Activated naive CD4-positive, alpha-beta T cell treated with anti-CD3 and anti-CD28 coated beads, Interleukin-2, amount 10 ng/mL, durations not matched to agents 7 days and 5 days (primary cell): ENCODE measurements at regions not wholly inside any gene's neighbourhood (a gene's known extent, or its start where the extent isn't known, plus 50 kb on each side); places are given as distances from the start of the nearest gene placed in this dataset.

ENCODE experiments used
- CTCF ChIA-PET: fragments of 350-600 bp; sonication (Branson Sonifier 250); formaldehyde crosslinking; loops from one replicate; lab custom pipeline; 2021; ENCODE audit warnings: antibody characterized with exemption; lab: Charles Lee
- DNase-seq: peaks from one replicate; pipeline ENCODE4 v3.0.0-alpha.2; 2020
- H3K27ac Mint-ChIP-seq: one replicate; pipeline ENCODE4 v1.8.0; 2021; ENCODE audit warnings: mild to moderate bottlenecking, moderate library complexity, mixed read lengths
- H3K27me3 Mint-ChIP-seq: one replicate; pipeline ENCODE4 v1.8.0; 2021; ENCODE audit warnings: mild to moderate bottlenecking, mixed read lengths
- H3K36me3 Mint-ChIP-seq: one replicate; pipeline ENCODE4 v1.8.0; 2021; ENCODE audit warnings: mixed read lengths
- H3K4me1 Mint-ChIP-seq: one replicate; pipeline ENCODE4 v1.8.0; 2021; ENCODE audit warnings: mixed read lengths
- H3K4me3 Mint-ChIP-seq: one replicate; pipeline ENCODE4 v1.8.0; 2021; ENCODE audit warnings: mild to moderate bottlenecking, moderate library complexity, mixed read lengths
- H3K9me3 Mint-ChIP-seq: one replicate; pipeline ENCODE4 v1.8.0; 2021; ENCODE audit warnings: mixed read lengths

GRCh38 chr15:39501366-39502081, 79.4 kb upstream of the THBS1 start:
- Mint-ChIP-seq H3K27ac (no peak overlapping the region), H3K4me3 (no peak overlapping the region), H3K36me3 (no peaks in the 10 kb centered on the region), H3K9me3 (no peaks in the 10 kb centered on the region), H3K27me3 (peaks cover 15% of the 10 kb centered on the region), H3K4me1 (no peaks in the 10 kb centered on the region)
- CTCF ChIA-PET = no interaction called here
- DNase-seq = no peak

GRCh38 chr15:39502082-39502447, 78.8 kb upstream of the THBS1 start:
- H3K36me3 Mint-ChIP-seq = no peaks in the 10 kb centered on the region
- H3K27me3 Mint-ChIP-seq = peaks cover 13% of the 10 kb centered on the region
- H3K9me3 Mint-ChIP-seq = no peaks in the 10 kb centered on the region
- H3K27ac Mint-ChIP-seq = no peak overlapping the region
- H3K4me1 Mint-ChIP-seq = no peaks in the 10 kb centered on the region
- DNase-seq = no peak
- CTCF ChIA-PET = no interaction called here
- no peak overlapping the region for H3K4me3 Mint-ChIP-seq

GRCh38 chr15:39502611-39503195, 78.2 kb upstream of the THBS1 start:
- Mint-ChIP-seq H3K4me3 (no peak overlapping the region), H3K36me3 (no peaks in the 10 kb centered on the region), H3K27me3 (peaks cover 7% of the 10 kb centered on the region), H3K4me1 (no peaks in the 10 kb centered on the region), H3K27ac (no peak overlapping the region), H3K9me3 (no peaks in the 10 kb centered on the region)
- no peak for DNase-seq
- CTCF ChIA-PET = no interaction called here

- DNase-seq = no peak
- H3K36me3 Mint-ChIP-seq = no peaks in the 10 kb centered on the region
- no peaks in the 10 kb centered on the region for H3K4me1 Mint-ChIP-seq
- no peak overlapping the region for H3K27ac Mint-ChIP-seq
- CTCF ChIA-PET = interaction anchor here (1.2 kb wide), 1 partner anchor 254 kb away, joined by 4 read pairs; no protein-coding TSS in a partner anchor
- no peaks in the 10 kb centered on the region for H3K9me3 Mint-ChIP-seq
- no peak overlapping the region for H3K4me3 Mint-ChIP-seq
- H3K27me3 Mint-ChIP-seq = peaks cover 8% of the 10 kb centered on the region
Measured at GRCh38 chr15:39503526-39503925, 77.4 kb upstream of the THBS1 start.

GRCh38 chr15:39504808-39505207, 76.1 kb upstream of the THBS1 start:
- no peak for DNase-seq
- CTCF ChIA-PET = interaction anchor here (0.6 to 1.2 kb wide), 2 partner anchors 253 to 646 kb away, joined by 3 to 4 read pairs; no protein-coding TSS in a partner anchor
- no peaks in the 10 kb centered on the region for H3K36me3 Mint-ChIP-seq
- H3K4me3 Mint-ChIP-seq = no peak overlapping the region
- H3K27ac Mint-ChIP-seq = no peak overlapping the region
- peaks cover 8% of the 10 kb centered on the region for H3K27me3 Mint-ChIP-seq
- no peaks in the 10 kb centered on the region for H3K9me3 Mint-ChIP-seq
- H3K4me1 Mint-ChIP-seq = no peaks in the 10 kb centered on the region

GRCh38 chr15:39506146-39506545, 74.7 kb upstream of the THBS1 start:
- H3K4me3 Mint-ChIP-seq = no peak overlapping the region
- H3K9me3 Mint-ChIP-seq = no peaks in the 10 kb centered on the region
- H3K4me1 Mint-ChIP-seq = no peaks in the 10 kb centered on the region
- H3K36me3 Mint-ChIP-seq = no peaks in the 10 kb centered on the region
- H3K27ac Mint-ChIP-seq = no peak overlapping the region
- CTCF ChIA-PET = no interaction called here
- no peak for DNase-seq
- H3K27me3 Mint-ChIP-seq = peaks cover 11% of the 10 kb centered on the region

GRCh38 chr15:39508536-39508935, 72.3 kb upstream of the THBS1 start:
- H3K36me3 Mint-ChIP-seq = no peaks in the 10 kb centered on the region
- H3K27me3 Mint-ChIP-seq = peaks cover 14% of the 10 kb centered on the region
- no peak overlapping the region for H3K4me3 Mint-ChIP-seq
- no peak overlapping the region for H3K27ac Mint-ChIP-seq
- CTCF ChIA-PET = no interaction called here
- no peaks in the 10 kb centered on the region for H3K9me3 Mint-ChIP-seq
- no peak for DNase-seq
- H3K4me1 Mint-ChIP-seq = no peaks in the 10 kb centered on the region

- CTCF ChIA-PET = no interaction called here
- Mint-ChIP-seq H3K4me1 (no peaks in the 10 kb centered on the region), H3K9me3 (peaks cover 7% of the 10 kb centered on the region), H3K27me3 (peaks cover 14% of the 10 kb centered on the region), H3K36me3 (no peaks in the 10 kb centered on the region), H3K4me3 (no peak overlapping the region), H3K27ac (no peak overlapping the region)
- DNase-seq = no peak
Measured at GRCh38 chr15:39510001-39510701, 70.7 kb upstream of the THBS1 start.

GRCh38 chr15:39511000-39511915, 69.6 kb upstream of the THBS1 start:
- Mint-ChIP-seq H3K4me3 (no peak overlapping the region), H3K9me3 (peaks cover 8% of the 10 kb centered on the region), H3K4me1 (no peaks in the 10 kb centered on the region), H3K36me3 (no peaks in the 10 kb centered on the region), H3K27ac (no peak overlapping the region), H3K27me3 (peaks cover 21% of the 10 kb centered on the region)
- CTCF ChIA-PET = no interaction called here
- DNase-seq = no peak

GRCh38 chr15:39511916-39512260, 69.0 kb upstream of the THBS1 start:
- Mint-ChIP-seq H3K36me3 (no peaks in the 10 kb centered on the region), H3K4me1 (no peaks in the 10 kb centered on the region), H3K27me3 (peaks cover 21% of the 10 kb centered on the region), H3K9me3 (peaks cover 8% of the 10 kb centered on the region), H3K27ac (no peak overlapping the region), H3K4me3 (no peak overlapping the region)
- DNase-seq = no peak
- CTCF ChIA-PET = no interaction called here

- no peak for DNase-seq
- Mint-ChIP-seq H3K36me3 (no peaks in the 10 kb centered on the region), H3K4me1 (no peaks in the 10 kb centered on the region), H3K4me3 (no peak overlapping the region), H3K9me3 (peaks cover 8% of the 10 kb centered on the region), H3K27ac (no peak overlapping the region), H3K27me3 (peaks cover 21% of the 10 kb centered on the region)
- CTCF ChIA-PET = no interaction called here
Measured at GRCh38 chr15:39512643-39513042, 68.2 kb upstream of the THBS1 start.

- peaks cover 20% of the 10 kb centered on the region for H3K27me3 Mint-ChIP-seq
- no peak overlapping the region for H3K27ac Mint-ChIP-seq
- CTCF ChIA-PET = no interaction called here
- peaks cover 8% of the 10 kb centered on the region for H3K9me3 Mint-ChIP-seq
- no peaks in the 10 kb centered on the region for H3K4me1 Mint-ChIP-seq
- no peak for DNase-seq
- H3K36me3 Mint-ChIP-seq = no peaks in the 10 kb centered on the region
- no peak overlapping the region for H3K4me3 Mint-ChIP-seq
Measured at GRCh38 chr15:39513936-39514335, 66.9 kb upstream of the THBS1 start.

- DNase-seq = no peak
- Mint-ChIP-seq H3K4me1 (no peaks in the 10 kb centered on the region), H3K27me3 (peaks cover 21% of the 10 kb centered on the region), H3K9me3 (peaks cover 8% of the 10 kb centered on the region), H3K27ac (no peak overlapping the region), H3K4me3 (no peak overlapping the region), H3K36me3 (no peaks in the 10 kb centered on the region)
- CTCF ChIA-PET = no interaction called here
Measured at GRCh38 chr15:39514933-39515332, 65.9 kb upstream of the THBS1 start.

- H3K4me3 Mint-ChIP-seq = no peak overlapping the region
- peaks cover 21% of the 10 kb centered on the region for H3K27me3 Mint-ChIP-seq
- no peak for DNase-seq
- peaks cover 8% of the 10 kb centered on the region for H3K9me3 Mint-ChIP-seq
- H3K4me1 Mint-ChIP-seq = no peaks in the 10 kb centered on the region
- no peaks in the 10 kb centered on the region for H3K36me3 Mint-ChIP-seq
- CTCF ChIA-PET = no interaction called here
- no peak overlapping the region for H3K27ac Mint-ChIP-seq
Measured at GRCh38 chr15:39515765-39516164, 65.1 kb upstream of the THBS1 start.
